OCI-LY3 (cell line): ENCODE measurements at regions not wholly inside any gene's neighbourhood (a gene's known extent, or its start where the extent isn't known, plus 50 kb on each side); places are given as distances from the start of the nearest gene placed in this dataset.
A peak's percentile ranks its signal among the peaks of the same experiment; 100 is the strongest.

Experiments used
- H2AFZ ChIP-seq: fragments of 200-600, 300-600 bp; shearing (Covaris generic); 2 replicates; pipeline ENCODE4 v1.6.0; 2014; ENCODE audit warnings: antibody characterized with exemption, low read depth, low read length
- H3K27ac ChIP-seq: fragments of 200-600, 300-600 bp; sonication (generic); 2 replicates; pipeline ENCODE4 v1.5.1; 2014; ENCODE audit warnings: mild to moderate bottlenecking, low read length, moderate library complexity, mixed read lengths
- H3K27me3 ChIP-seq: fragments of 200-600, 300-600 bp; sonication (generic); 2 replicates; pipeline ENCODE4 v1.6.1; 2014; ENCODE audit warnings: low read depth, low read length, mixed read lengths
- H3K36me3 ChIP-seq: fragments of 200-600, 300-600 bp; sonication (generic); replicated peaks from 2 replicates; pipeline ENCODE3; 2014; ENCODE audit warnings: low read depth, low read length, mixed read lengths
- H3K4me1 ChIP-seq: fragments of 300-600, 200-600 bp; sonication (generic); 2 replicates; pipeline ENCODE4 v1.6.1; 2014; ENCODE audit warnings: low read length, mixed read lengths
- H3K4me2 ChIP-seq: fragments of 200-600, 300-600 bp; sonication (generic); 2 replicates; pipeline ENCODE4 v1.6.1; 2014; ENCODE audit warnings: low read length, mixed read lengths
- H3K4me3 ChIP-seq: fragments of 300-600, 200-600 bp; sonication (generic); 2 replicates; pipeline ENCODE4 v1.5.1; 2014; ENCODE audit warnings: antibody characterized with exemption, mild to moderate bottlenecking, low read length, moderate library complexity
- H3K79me2 ChIP-seq: fragments of 300-600, 200-600 bp; shearing (Covaris generic); 2 replicates; pipeline ENCODE4 v1.6.1; 2014; ENCODE audit warnings: mild to moderate bottlenecking, low read length, mixed read lengths
- H3K9ac ChIP-seq: fragments of 300-600, 200-600 bp; shearing (Covaris generic); 2 replicates; pipeline ENCODE4 v1.6.0; 2014; ENCODE audit warnings: mild to moderate bottlenecking, low read length, moderate library complexity
- H3K9me3 ChIP-seq: fragments of 200-600, 300-600 bp; shearing (Covaris generic); 2 replicates; pipeline ENCODE4 v1.6.1; 2014; ENCODE audit warnings: low read length, mixed read lengths; ENCODE audit not compliant: insufficient read depth
- H4K20me1 ChIP-seq: fragments of 200-600, 300-600 bp; sonication (generic); 2 replicates; pipeline ENCODE4 v1.6.1; 2016; ENCODE audit warnings: low read length, mixed read lengths; ENCODE audit not compliant: insufficient read depth
- EZH2phosphoT487 ChIP-seq: fragments of 200-600 bp; shearing (Covaris generic); IDR thresholded peaks from 2 replicates; pipeline ENCODE4 v1.6.1; 2018; ENCODE audit warnings: antibody characterized with exemption, mixed run types, low read depth
- TF ChIP-seq, protein P1 (sequence below): fragments of 200-600, 300-600 bp; sonication (generic); IDR thresholded peaks from 2 replicates; pipeline ENCODE4 v1.5.1; 2014; ENCODE audit warnings: antibody characterized with exemption, low read length, low read depth

GRCh38 chr12:86663716-86664115, 407.5 kb upstream of the MGAT4C start:
- H3K9me3 ChIP-seq, result no peaks in the 10 kb centered on the region
- no peaks in the 10 kb centered on the region for H3K79me2 ChIP-seq
- no peak overlapping the region for H3K9ac ChIP-seq
- H4K20me1 ChIP-seq, result no peaks in the 10 kb centered on the region
- H3K36me3 ChIP-seq, result no peaks in the 10 kb centered on the region
- H3K4me1 ChIP-seq, result peaks cover 16% of the 10 kb centered on the region
- H3K27ac ChIP-seq, result no peak overlapping the region
- peak overlapping the region; percentile 16; the same call in 1 of the 2 replicates for H3K4me3 ChIP-seq
- H2AFZ ChIP-seq, result peak overlapping the region; percentile 14; the same call in 1 of the 2 replicates
- peak overlapping the region; percentile 44 for H3K4me2 ChIP-seq
- H3K27me3 ChIP-seq, result no peaks in the 10 kb centered on the region
- TF ChIP-seq EZH2phosphoT487, result no peak
- TF ChIP-seq, protein P1, sequence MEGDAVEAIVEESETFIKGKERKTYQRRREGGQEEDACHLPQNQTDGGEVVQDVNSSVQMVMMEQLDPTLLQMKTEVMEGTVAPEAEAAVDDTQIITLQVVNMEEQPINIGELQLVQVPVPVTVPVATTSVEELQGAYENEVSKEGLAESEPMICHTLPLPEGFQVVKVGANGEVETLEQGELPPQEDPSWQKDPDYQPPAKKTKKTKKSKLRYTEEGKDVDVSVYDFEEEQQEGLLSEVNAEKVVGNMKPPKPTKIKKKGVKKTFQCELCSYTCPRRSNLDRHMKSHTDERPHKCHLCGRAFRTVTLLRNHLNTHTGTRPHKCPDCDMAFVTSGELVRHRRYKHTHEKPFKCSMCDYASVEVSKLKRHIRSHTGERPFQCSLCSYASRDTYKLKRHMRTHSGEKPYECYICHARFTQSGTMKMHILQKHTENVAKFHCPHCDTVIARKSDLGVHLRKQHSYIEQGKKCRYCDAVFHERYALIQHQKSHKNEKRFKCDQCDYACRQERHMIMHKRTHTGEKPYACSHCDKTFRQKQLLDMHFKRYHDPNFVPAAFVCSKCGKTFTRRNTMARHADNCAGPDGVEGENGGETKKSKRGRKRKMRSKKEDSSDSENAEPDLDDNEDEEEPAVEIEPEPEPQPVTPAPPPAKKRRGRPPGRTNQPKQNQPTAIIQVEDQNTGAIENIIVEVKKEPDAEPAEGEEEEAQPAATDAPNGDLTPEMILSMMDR, result no peak

DNA sequence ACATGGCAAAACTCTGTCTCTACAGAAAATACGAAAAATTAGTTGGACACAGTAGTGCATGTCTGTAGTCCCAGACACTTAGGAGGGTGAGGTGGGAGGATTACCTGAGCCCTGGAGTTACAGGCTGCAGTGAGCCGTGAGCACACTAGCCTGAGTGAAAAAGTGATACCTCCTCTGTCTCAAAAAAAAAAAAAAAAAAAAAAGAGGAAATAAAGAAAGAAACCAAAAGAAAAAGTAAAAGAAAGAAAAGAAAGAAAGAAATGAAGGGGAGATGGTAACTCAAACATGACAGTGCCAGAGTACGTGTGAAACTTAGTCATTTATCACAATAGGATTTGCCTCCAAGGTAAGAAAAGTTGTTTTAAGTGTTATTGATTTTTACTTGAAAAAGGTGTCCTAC, 407.0 kb upstream of the MGAT4C start:
- H3K9ac ChIP-seq, result no peak overlapping the region

DNA sequence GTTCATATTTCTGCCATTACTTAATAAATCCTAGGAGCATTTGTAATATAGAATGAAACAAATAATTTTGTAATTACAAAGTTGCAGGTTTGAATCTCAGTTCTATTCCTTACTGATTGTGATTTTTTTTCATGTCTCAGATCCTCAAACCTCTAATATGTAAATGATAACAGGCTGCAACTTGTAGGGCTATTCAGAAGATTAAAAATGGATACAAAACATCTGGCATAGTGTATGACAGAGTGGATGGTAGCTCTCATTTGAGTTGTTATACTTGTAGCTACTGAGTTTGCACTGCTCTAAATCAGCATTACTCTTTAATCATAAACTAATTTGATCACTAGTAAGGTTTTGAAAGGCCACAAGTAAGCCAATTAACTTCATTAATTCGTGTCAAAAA, 406.3 kb upstream of the MGAT4C start:
- Histone ChIP-seq H3K79me2 (no peaks in the 10 kb centered on the region), H2AFZ (no peak overlapping the region), H3K9me3 (no peaks in the 10 kb centered on the region), H4K20me1 (no peaks in the 10 kb centered on the region), H3K27me3 (no peaks in the 10 kb centered on the region), H3K36me3 (no peaks in the 10 kb centered on the region), H3K4me3 (no peak overlapping the region), H3K4me1 (peaks cover 16% of the 10 kb centered on the region), H3K27ac (no peak overlapping the region), H3K9ac (no peak overlapping the region), H3K4me2 (no peak overlapping the region)
- TF ChIP-seq, protein P1, result no peak
- TF ChIP-seq EZH2phosphoT487, result no peak

More for the DNA sequence above, 407.0 kb upstream of the MGAT4C start:
- Histone ChIP-seq H3K27ac (no peak overlapping the region), H3K79me2 (no peaks in the 10 kb centered on the region), H3K27me3 (no peaks in the 10 kb centered on the region), H4K20me1 (no peaks in the 10 kb centered on the region), H3K4me3 (peak overlapping the region; percentile 16; the same call in 1 of the 2 replicates), H3K4me1 (peaks cover 16% of the 10 kb centered on the region), H3K9me3 (no peaks in the 10 kb centered on the region), H2AFZ (peak overlapping the region; percentile 14; the same call in 1 of the 2 replicates), H3K36me3 (no peaks in the 10 kb centered on the region), H3K4me2 (peak overlapping the region; percentile 44)
- TF ChIP-seq, protein P1, result no peak
- no peak for TF ChIP-seq EZH2phosphoT487

DNA sequence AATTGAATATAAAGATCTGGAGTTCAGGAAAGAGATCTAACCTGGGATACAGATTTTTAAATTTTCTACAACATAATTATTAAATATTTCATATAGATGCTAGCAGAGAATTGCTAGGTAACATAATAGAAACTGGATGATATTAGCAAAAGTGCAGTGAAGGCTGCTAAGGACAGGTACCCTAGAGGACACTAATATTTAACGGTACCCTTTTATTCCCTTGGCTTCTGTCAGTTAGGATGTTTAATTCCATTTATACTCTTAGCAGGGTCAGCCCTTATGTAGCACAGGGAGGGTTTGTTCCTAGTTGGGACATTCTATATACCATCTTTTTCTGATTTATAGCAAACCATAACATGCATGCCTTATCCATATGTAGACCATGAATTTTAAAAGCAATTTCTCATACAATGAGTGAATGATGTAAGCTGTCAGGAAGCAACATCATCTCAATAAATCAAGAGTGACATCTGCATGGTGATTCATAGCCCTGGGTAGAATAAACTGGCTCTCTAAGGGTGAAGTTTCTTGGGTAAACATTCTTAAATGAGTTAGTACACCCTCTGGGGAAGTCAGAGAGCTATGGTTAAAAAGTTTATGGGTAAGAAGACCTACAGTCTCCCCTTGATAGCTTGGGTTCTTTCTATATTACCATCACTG, 404.4 kb upstream of the MGAT4C start:
- Histone ChIP-seq H3K4me3 (no peak overlapping the region), H3K9ac (no peak overlapping the region), H2AFZ (no peak overlapping the region), H4K20me1 (no peaks in the 10 kb centered on the region), H3K36me3 (no peaks in the 10 kb centered on the region), H3K27ac (no peak overlapping the region), H3K27me3 (no peaks in the 10 kb centered on the region), H3K79me2 (no peaks in the 10 kb centered on the region), H3K4me1 (peaks cover 16% of the 10 kb centered on the region), H3K4me2 (no peak overlapping the region), H3K9me3 (no peaks in the 10 kb centered on the region)
- TF ChIP-seq, protein P1, result no peak
- TF ChIP-seq EZH2phosphoT487, result no peak
